HL-60/S4 (cell line): ENCODE measurements at regions not wholly inside any gene's neighbourhood (a gene's known extent, or its start where the extent isn't known, plus 50 kb on each side); places are given as distances from the start of the nearest gene placed in this dataset.

Source experiments
- in situ Hi-C: fragments of 300-500 bp; cut with MboI; formaldehyde crosslinking; loops from 2 replicates; pipeline ENCODE4 v1.14.3; 2022; ENCODE audit warnings: low sequenced_read_pairs

- in situ Hi-C loops = no loop called here
Measured at GRCh38 chr18:38022234-38022633, 456.6 kb upstream of the CELF4 start.

- in situ Hi-C loops = no loop called here
Measured at GRCh38 chr18:38019292-38019691, 453.7 kb upstream of the CELF4 start.

GRCh38 chr18:38010971-38011857 lies 445.6 kb upstream of the CELF4 start:
- in situ Hi-C loops = no loop called here

- in situ Hi-C loops = no loop called here
Measured at GRCh38 chr18:38010037-38010436, 444.4 kb upstream of the CELF4 start.

GRCh38 chr18:38009320-38009719 lies 443.7 kb upstream of the CELF4 start:
- in situ Hi-C loops = no loop called here

GRCh38 chr18:38007676-38008330 lies 442.2 kb upstream of the CELF4 start:
- in situ Hi-C loops = no loop called here

GRCh38 chr18:38007026-38007425 lies 441.4 kb upstream of the CELF4 start:
- in situ Hi-C loops = no loop called here

- in situ Hi-C loops = no loop called here
Measured at GRCh38 chr18:38006541-38006940, 440.9 kb upstream of the CELF4 start.

- in situ Hi-C loops = no loop called here
Measured at GRCh38 chr18:37997695-37998094, 432.1 kb upstream of the CELF4 start.

GRCh38 chr18:37987901-37988300 lies 422.3 kb upstream of the CELF4 start:
- in situ Hi-C loops = no loop called here

GRCh38 chr18:37986665-37987064 lies 421.1 kb upstream of the CELF4 start:
- in situ Hi-C loops = no loop called here

GRCh38 chr18:37985126-37985525 lies 419.5 kb upstream of the CELF4 start:
- in situ Hi-C loops = no loop called here

- in situ Hi-C loops = no loop called here
Measured at GRCh38 chr18:37980556-37980955, 415.0 kb upstream of the CELF4 start.

GRCh38 chr18:37975446-37975845 lies 409.8 kb upstream of the CELF4 start:
- in situ Hi-C loops = no loop called here

- in situ Hi-C loops = no loop called here
Measured at GRCh38 chr18:37967261-37967660, 401.7 kb upstream of the CELF4 start.

GRCh38 chr18:37965572-37965970 lies 400.0 kb upstream of the CELF4 start:
- in situ Hi-C loops = no loop called here

- in situ Hi-C loops = no loop called here
Measured at GRCh38 chr18:37964885-37965571, 399.4 kb upstream of the CELF4 start.

GRCh38 chr18:37963837-37964236 lies 398.2 kb upstream of the CELF4 start:
- in situ Hi-C loops = no loop called here

GRCh38 chr18:37962316-37962966 lies 396.8 kb upstream of the CELF4 start:
- in situ Hi-C loops = no loop called here

GRCh38 chr18:37958499-37958898 lies 392.9 kb upstream of the CELF4 start:
- in situ Hi-C loops = no loop called here

- in situ Hi-C loops = no loop called here
Measured at GRCh38 chr18:37956902-37957301, 391.3 kb upstream of the CELF4 start.
